ENCODE measurements at regions not wholly inside any gene's neighbourhood (a gene's known extent, or its start where the extent isn't known, plus 50 kb on each side); places are given as distances from the start of the nearest gene placed in this dataset.

GRCh38 chr15:67892559-67893377 lies 52.9 kb upstream of the RNU6-1 start:
- H3K27me3 Mint-ChIP-seq (ENCODE audit: unreplicated experiment), result no peaks in the 10 kb centered on the region
- TF ChIP-seq CTCF (IDR thresholded peaks at IDR 0.05; ENCODE audit: partially characterized antibody, unreplicated experiment), result no peak
- no peaks in the 10 kb centered on the region for H3K9me3 Mint-ChIP-seq (ENCODE audit: unreplicated experiment)
- no peak overlapping the region for H3K4me3 Mint-ChIP-seq (ENCODE audit: unreplicated experiment)
- H3K4me1 Mint-ChIP-seq (ENCODE audit: low read depth, unreplicated experiment), result no peaks in the 10 kb centered on the region
- peaks cover 20% of the 10 kb centered on the region for H3K36me3 Mint-ChIP-seq (ENCODE audit: unreplicated experiment)
- DNase-seq, result no peak
- H3K27ac Mint-ChIP-seq (ENCODE audit: unreplicated experiment), result no peak overlapping the region

- Mint-ChIP-seq H3K4me3 (ENCODE audit: unreplicated experiment) (no peak overlapping the region), H3K9me3 (ENCODE audit: unreplicated experiment) (no peaks in the 10 kb centered on the region), H3K27ac (ENCODE audit: unreplicated experiment) (no peak overlapping the region), H3K4me1 (ENCODE audit: low read depth, unreplicated experiment) (no peaks in the 10 kb centered on the region), H3K27me3 (ENCODE audit: unreplicated experiment) (no peaks in the 10 kb centered on the region), H3K36me3 (ENCODE audit: unreplicated experiment) (peaks cover 9% of the 10 kb centered on the region)
- no peak for TF ChIP-seq CTCF (IDR thresholded peaks at IDR 0.05; ENCODE audit: partially characterized antibody, unreplicated experiment)
- no peak for DNase-seq
Observed at GRCh38 chr15:67895237-67895636, 55.4 kb upstream of the RNU6-1 start.

DNA sequence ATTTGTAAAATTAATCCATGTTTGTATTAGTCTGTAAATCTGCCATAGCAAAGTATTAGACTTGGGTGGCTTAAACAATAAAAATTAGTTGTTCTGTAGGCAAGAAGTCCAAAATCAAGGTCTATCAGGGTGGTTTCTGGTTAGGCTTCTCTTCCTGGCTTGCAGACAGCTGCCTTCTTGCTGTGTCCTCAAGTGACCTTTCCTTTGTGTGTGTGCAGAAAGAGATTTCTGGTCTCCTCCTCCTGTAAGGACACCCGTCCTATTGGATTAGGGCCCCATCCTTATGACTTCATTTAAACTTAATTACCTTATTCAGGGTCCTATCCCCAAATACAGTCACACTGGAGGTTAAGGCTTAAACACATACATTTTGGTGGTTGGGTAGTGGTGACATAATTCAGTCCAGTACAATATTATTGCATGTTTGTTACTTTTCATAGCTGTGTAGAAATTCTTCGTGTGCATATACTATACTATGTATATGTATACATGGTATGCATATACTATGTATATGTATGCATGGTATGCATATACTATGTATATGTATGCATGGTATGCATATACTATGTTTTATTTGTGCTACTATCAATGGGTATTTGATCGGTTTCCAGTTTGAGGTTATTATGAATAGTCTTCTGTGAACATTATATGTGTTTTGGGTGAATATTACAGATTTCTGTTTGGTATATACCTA lies 57.9 kb upstream of the RNU6-1 start:
- no peak for TF ChIP-seq CTCF (IDR thresholded peaks at IDR 0.05; ENCODE audit: partially characterized antibody, unreplicated experiment)
- Mint-ChIP-seq H3K27ac (ENCODE audit: unreplicated experiment) (no peak overlapping the region), H3K4me1 (ENCODE audit: low read depth, unreplicated experiment) (no peaks in the 10 kb centered on the region), H3K36me3 (ENCODE audit: unreplicated experiment) (peaks cover 9% of the 10 kb centered on the region), H3K4me3 (ENCODE audit: unreplicated experiment) (no peak overlapping the region), H3K9me3 (ENCODE audit: unreplicated experiment) (no peaks in the 10 kb centered on the region), H3K27me3 (ENCODE audit: unreplicated experiment) (no peaks in the 10 kb centered on the region)
- no peak for DNase-seq

DNA sequence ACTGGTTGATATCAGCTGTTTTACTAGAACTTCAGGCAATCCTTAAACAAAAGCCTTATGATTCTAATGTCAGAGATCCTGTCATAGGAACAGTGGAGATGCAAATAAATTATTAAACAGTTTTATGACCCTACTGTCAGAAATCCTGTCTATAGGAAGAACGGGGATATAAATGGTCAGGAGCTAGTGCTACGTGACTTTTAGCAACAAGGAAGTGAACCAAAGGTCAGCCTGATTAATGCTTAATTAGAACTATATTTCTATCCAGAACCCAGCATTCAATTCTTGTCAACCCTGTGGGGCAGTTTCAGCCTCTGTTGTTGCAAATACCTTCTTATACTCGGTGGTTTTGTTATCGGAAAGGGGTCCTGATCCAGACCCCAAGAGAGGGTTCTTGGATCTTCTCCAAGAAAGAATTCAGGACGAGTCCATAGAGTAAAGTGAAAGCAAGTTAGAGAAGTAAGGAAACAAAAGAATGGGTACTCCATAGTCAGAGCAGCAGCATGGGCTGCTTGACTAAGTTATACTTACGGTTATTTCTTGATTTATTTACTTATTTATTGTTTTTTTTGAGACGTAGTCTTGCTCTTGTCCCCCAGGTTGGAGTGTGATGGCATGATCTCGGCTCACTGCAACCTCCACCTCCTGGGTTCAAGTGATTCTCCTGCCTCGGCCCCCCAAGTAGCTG lies 59.9 kb upstream of the RNU6-1 start:
- no peaks in the 10 kb centered on the region for H3K4me1 Mint-ChIP-seq (ENCODE audit: low read depth, unreplicated experiment)
- DNase-seq, result no peak
- peaks cover 2% of the 10 kb centered on the region for H3K9me3 Mint-ChIP-seq (ENCODE audit: unreplicated experiment)
- H3K4me3 Mint-ChIP-seq (ENCODE audit: unreplicated experiment), result no peak overlapping the region
- H3K27ac Mint-ChIP-seq (ENCODE audit: unreplicated experiment), result no peak overlapping the region
- TF ChIP-seq CTCF (IDR thresholded peaks at IDR 0.05; ENCODE audit: partially characterized antibody, unreplicated experiment), result no peak
- peaks cover 9% of the 10 kb centered on the region for H3K36me3 Mint-ChIP-seq (ENCODE audit: unreplicated experiment)
- H3K27me3 Mint-ChIP-seq (ENCODE audit: unreplicated experiment), result no peaks in the 10 kb centered on the region
